Smooth muscle cell (in vitro differentiated cells): ENCODE measurements at regions not wholly inside any gene's neighbourhood (a gene's known extent, or its start where the extent isn't known, plus 50 kb on each side); places are given as distances from the start of the nearest gene placed in this dataset.

Source experiments
- DNase-seq: peaks from one replicate; lab custom pipeline; 2025; ENCODE audit not compliant: unreplicated experiment; lab: John Stamatoyannopoulos, UW
- H2AFZ ChIP-seq: fragments of 200-600 bp; sonication (generic); 2 replicates; pipeline ENCODE4 v1.6.0; 2016; ENCODE audit warnings: antibody characterized with exemption, low read depth, mild to moderate bottlenecking
- H3F3A ChIP-seq: fragments of 200-600 bp; sonication (generic); 2 replicates; pipeline ENCODE4 v1.6.0; 2017; ENCODE audit warnings: antibody characterized with exemption, low read depth
- H3K27ac ChIP-seq: fragments of 200-600 bp; sonication (generic); 2 replicates; pipeline ENCODE4 v1.5.1; 2016; ENCODE audit warnings: low read depth, mild to moderate bottlenecking
- H3K27me3 ChIP-seq: fragments of 200-600 bp; sonication (generic); 2 replicates; pipeline ENCODE4 v1.6.1; 2016; ENCODE audit warnings: low read depth, mild to moderate bottlenecking
- H3K36me3 ChIP-seq: fragments of 200-600 bp; sonication (generic); 2 replicates; pipeline ENCODE4 v1.5.1; 2016; ENCODE audit warnings: low read depth
- H3K4me1 ChIP-seq: fragments of 200-600 bp; sonication (generic); 2 replicates; pipeline ENCODE4 v1.5.1; 2016; ENCODE audit warnings: low read depth
- H3K4me2 ChIP-seq: fragments of 200-600 bp; sonication (generic); 2 replicates; pipeline ENCODE4 v1.6.0; 2016; ENCODE audit warnings: mild to moderate bottlenecking
- H3K4me3 ChIP-seq: fragments of 200-600 bp; sonication (generic); 2 replicates; pipeline ENCODE4 v1.5.1; 2016; ENCODE audit warnings: mild to moderate bottlenecking
- H3K79me2 ChIP-seq: fragments of 200-600 bp; sonication (generic); 2 replicates; pipeline ENCODE4 v1.6.0; 2016; ENCODE audit warnings: low read depth, mild to moderate bottlenecking
- H3K9ac ChIP-seq: fragments of 200-600 bp; sonication (generic); 2 replicates; pipeline ENCODE4 v1.6.0; 2016; ENCODE audit warnings: low read depth
- H3K9me3 ChIP-seq: fragments of 200-600 bp; sonication (generic); replicated peaks from 2 replicates; pipeline ENCODE4 v1.5.1; 2016; ENCODE audit warnings: low read depth
- H4K20me1 ChIP-seq: fragments of 200-600 bp; sonication (generic); 2 replicates; pipeline ENCODE4 v1.6.0; 2016; ENCODE audit warnings: low read depth
- CTCF ChIP-seq: fragments of 200-600 bp; sonication (generic); IDR thresholded peaks from 2 replicates; pipeline ENCODE4 v1.5.1; 2017; ENCODE audit warnings: borderline replicate concordance, mild to moderate bottlenecking, antibody characterized with exemption; ENCODE audit not compliant: insufficient read depth, poor library complexity, severe bottlenecking
- WGBS: methylation state at CpG from one replicate; pipeline ENCODE4 v1.1.7; 2016; ENCODE audit warnings: low lambda C conversion rate; 5-methylcytosine and 5-hydroxymethylcytosine counted together

GRCh38 chr21:31556662-31557061 lies 102.8 kb upstream of the SOD1 start:
- no peaks in the 10 kb centered on the region for H4K20me1 ChIP-seq
- no peak overlapping the region for H3K4me2 ChIP-seq
- no peaks in the 10 kb centered on the region for H3K79me2 ChIP-seq
- 48% methylated on average over 3 of the region's 3 CpGs for WGBS
- peak overlapping the region; percentile 95 for H3K4me3 ChIP-seq
- no peak overlapping the region for H2AFZ ChIP-seq
- H3K9ac ChIP-seq: no peak overlapping the region
- H3K9me3 ChIP-seq: no peaks in the 10 kb centered on the region
- peaks cover 17% of the 10 kb centered on the region for H3F3A ChIP-seq
- TF ChIP-seq CTCF: no peak
- H3K4me1 ChIP-seq: peaks cover 41% of the 10 kb centered on the region
- peaks cover 14% of the 10 kb centered on the region for H3K27me3 ChIP-seq
- H3K36me3 ChIP-seq: no peaks in the 10 kb centered on the region
- H3K27ac ChIP-seq: no peak overlapping the region
- no peak for DNase-seq

- Histone ChIP-seq H3K4me1 (peaks cover 41% of the 10 kb centered on the region), H2AFZ (peak overlapping the region; percentile 26), H4K20me1 (no peaks in the 10 kb centered on the region), H3K9me3 (no peaks in the 10 kb centered on the region), H3F3A (peaks cover 17% of the 10 kb centered on the region), H3K4me3 (no peak overlapping the region), H3K27me3 (peaks cover 14% of the 10 kb centered on the region), H3K36me3 (no peaks in the 10 kb centered on the region), H3K79me2 (no peaks in the 10 kb centered on the region), H3K4me2 (peak overlapping the region; percentile 60), H3K27ac (no peak overlapping the region), H3K9ac (no peak overlapping the region)
- no peak for DNase-seq
- TF ChIP-seq CTCF: no peak
- WGBS: 29% methylated on average over 9 of the region's 9 CpGs
Observed at GRCh38 chr21:31555741-31556191, 103.7 kb upstream of the SOD1 start.

- no peaks in the 10 kb centered on the region for H4K20me1 ChIP-seq
- no peak overlapping the region for H3K4me3 ChIP-seq
- WGBS: 18% methylated on average over 7 of the region's 7 CpGs
- DNase-seq: no peak
- H3K79me2 ChIP-seq: peaks cover 6% of the 10 kb centered on the region
- peaks cover 14% of the 10 kb centered on the region for H3K27me3 ChIP-seq
- H3K27ac ChIP-seq: peak overlapping the region; percentile 9
- H3K4me1 ChIP-seq: peaks cover 36% of the 10 kb centered on the region
- peak overlapping the region; percentile 53 for H2AFZ ChIP-seq
- H3K36me3 ChIP-seq: no peaks in the 10 kb centered on the region
- H3K9me3 ChIP-seq: no peaks in the 10 kb centered on the region
- TF ChIP-seq CTCF: no peak
- H3K9ac ChIP-seq: no peak overlapping the region
- peak overlapping the region; percentile 60 for H3K4me2 ChIP-seq
- H3F3A ChIP-seq: peaks cover 13% of the 10 kb centered on the region
Observed at GRCh38 chr21:31554511-31555022, 104.9 kb upstream of the SOD1 start.

GRCh38 chr21:31553926-31554325 lies 105.6 kb upstream of the SOD1 start:
- H2AFZ ChIP-seq: no peak overlapping the region
- H3K27ac ChIP-seq: peak overlapping the region; percentile 9
- peaks cover 6% of the 10 kb centered on the region for H3K79me2 ChIP-seq
- H3K4me3 ChIP-seq: no peak overlapping the region
- no peak for TF ChIP-seq CTCF
- no peaks in the 10 kb centered on the region for H4K20me1 ChIP-seq
- H3K9me3 ChIP-seq: no peaks in the 10 kb centered on the region
- H3K4me2 ChIP-seq: peak overlapping the region; percentile 60
- peaks cover 11% of the 10 kb centered on the region for H3F3A ChIP-seq
- 75% methylated on average over 4 of the region's 4 CpGs for WGBS
- H3K27me3 ChIP-seq: peaks cover 14% of the 10 kb centered on the region
- H3K4me1 ChIP-seq: peaks cover 35% of the 10 kb centered on the region
- H3K36me3 ChIP-seq: no peaks in the 10 kb centered on the region
- H3K9ac ChIP-seq: no peak overlapping the region
- DNase-seq: no peak
